ENCODE measurements at regions not wholly inside any gene's neighbourhood (a gene's known extent, or its start where the extent isn't known, plus 50 kb on each side); places are given as distances from the start of the nearest gene placed in this dataset.

DNA sequence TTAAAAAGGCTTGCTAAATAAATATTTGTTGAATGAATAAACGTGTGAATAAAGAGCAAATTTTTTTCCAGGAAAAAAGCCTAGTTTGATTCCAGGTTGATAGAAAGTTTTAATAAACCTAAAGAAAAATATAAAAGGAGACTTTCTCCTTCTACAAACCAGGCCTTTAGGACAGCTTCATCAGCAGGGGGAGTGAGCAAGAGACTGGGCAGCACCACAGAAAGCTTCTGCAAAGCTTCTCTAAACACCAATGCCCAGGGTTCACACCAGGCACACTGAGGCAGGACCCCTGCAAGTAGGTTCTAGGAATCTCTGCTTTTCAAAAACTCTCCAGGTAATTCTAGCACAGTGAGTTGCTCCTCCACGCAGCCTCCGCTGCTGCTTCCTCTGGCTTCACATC is 66.4 kb upstream of the SEC61G start:
- ChIA-PET POLR2A (ENCODE audit: unreplicated experiment) (no interaction called here), CTCF (interaction anchor here (1.4 kb wide), 1 partner anchor 13 kb away, joined by 5 read pairs; no protein-coding TSS in a partner anchor)
- no peak overlapping the region for H3K27ac ChIP-seq (ENCODE audit: insufficient read depth, low read length)
- no peak overlapping the region for H2BK5ac ChIP-seq (ENCODE audit: low read depth, low read length, poor library complexity, severe bottlenecking)
- no peaks in the 10 kb centered on the region for H3K79me1 ChIP-seq (ENCODE audit: low read depth in 1 of 2, low read length in 2 of 2)
- H3K4me1 ChIP-seq (ENCODE audit: control insufficient read depth, insufficient read depth, low read length): peaks cover 3% of the 10 kb centered on the region
- 60% methylated on average over 1 of the region's 3 CpGs; no CpG with 5 or more reads in 1 of the 2 experiments for WGBS, 2 experiments (ENCODE audit: extremely low coverage in 2 of 2, insufficient read length in 1 of 2)
- H2BK120ac ChIP-seq (ENCODE audit: low read depth, low read length): no peak overlapping the region
- peak overlapping the region; percentile 37; the same call in 1 of the 2 replicates for H3K14ac ChIP-seq (replicated peaks; ENCODE audit: low read depth, low read length)
- no peak overlapping the region for H2AK9ac ChIP-seq (replicated peaks; ENCODE audit: low read depth, low read length, poor library complexity)
- no peak overlapping the region for H2AFZ ChIP-seq (replicated peaks; ENCODE audit: low read length, poor library complexity)
- no peak overlapping the region for H3K4me3 ChIP-seq (ENCODE audit: insufficient read depth, low read depth, low read length)
- in situ Hi-C loops (cut with MboI; ENCODE audit: low sequenced_read_pairs) (no loop called here), dilution Hi-C loops (cut with HindIII; ENCODE audit: low sequenced_read_pairs, unreplicated experiment) (no loop called here), intact Hi-C loops (cut with micrococcal nuclease) (no loop called here)
- peak overlapping the region in 1 of 2 experiments; percentile 9; a peak in 1 of 4 replicates for H4K8ac ChIP-seq (ENCODE audit: low read depth in 2 of 2, low read length in 2 of 2)
- peak overlapping the region; percentile 2; the same call in 1 of the 2 replicates for H3K4ac ChIP-seq (ENCODE audit: low read depth, low read length)
- peak overlapping the region; percentile 31; the same call in 1 of the 2 replicates for H3K23ac ChIP-seq (ENCODE audit: low read depth, low read length)
- H2BK20ac ChIP-seq (ENCODE audit: low read depth, low read length): no peak overlapping the region
- H3K9me3 ChIP-seq (ENCODE audit: control insufficient read depth, insufficient read depth, low read length): peaks cover 4% of the 10 kb centered on the region; the same call in 1 of the 2 replicates
- H4K91ac ChIP-seq (ENCODE audit: insufficient read depth, low read depth, low read length): peak overlapping the region; percentile 70; the same call in 1 of the 2 replicates
- TF ChIP-seq BHLHE40 (IDR thresholded peaks at IDR 0.05; ENCODE audit: low read depth, low read length): no peak
- TF ChIP-seq, protein P1, sequence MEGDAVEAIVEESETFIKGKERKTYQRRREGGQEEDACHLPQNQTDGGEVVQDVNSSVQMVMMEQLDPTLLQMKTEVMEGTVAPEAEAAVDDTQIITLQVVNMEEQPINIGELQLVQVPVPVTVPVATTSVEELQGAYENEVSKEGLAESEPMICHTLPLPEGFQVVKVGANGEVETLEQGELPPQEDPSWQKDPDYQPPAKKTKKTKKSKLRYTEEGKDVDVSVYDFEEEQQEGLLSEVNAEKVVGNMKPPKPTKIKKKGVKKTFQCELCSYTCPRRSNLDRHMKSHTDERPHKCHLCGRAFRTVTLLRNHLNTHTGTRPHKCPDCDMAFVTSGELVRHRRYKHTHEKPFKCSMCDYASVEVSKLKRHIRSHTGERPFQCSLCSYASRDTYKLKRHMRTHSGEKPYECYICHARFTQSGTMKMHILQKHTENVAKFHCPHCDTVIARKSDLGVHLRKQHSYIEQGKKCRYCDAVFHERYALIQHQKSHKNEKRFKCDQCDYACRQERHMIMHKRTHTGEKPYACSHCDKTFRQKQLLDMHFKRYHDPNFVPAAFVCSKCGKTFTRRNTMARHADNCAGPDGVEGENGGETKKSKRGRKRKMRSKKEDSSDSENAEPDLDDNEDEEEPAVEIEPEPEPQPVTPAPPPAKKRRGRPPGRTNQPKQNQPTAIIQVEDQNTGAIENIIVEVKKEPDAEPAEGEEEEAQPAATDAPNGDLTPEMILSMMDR (conservative IDR thresholded peaks at IDR 0.05; ENCODE audit: low read depth, low read length): 0 out of 2 replicates have a peak, but pooled peaks have one; percentile 3
- 0 out of 3 replicates have a peak overlapping the region, but pooled peaks have one; percentile 8 for H2BK15ac ChIP-seq (ENCODE audit: low read depth, low read length)
- peak overlapping the region; percentile 37; the same call in 1 of the 2 replicates for H2AK5ac ChIP-seq (ENCODE audit: low read depth, low read length)
- peak overlapping the region; percentile 37; the same call in 1 of the 2 replicates for H3K18ac ChIP-seq (ENCODE audit: low read depth, low read length)
- BruUV-seq (replicated peaks): no TSS peak
- no peak overlapping the region; the same call in 1 of the 2 replicates for H3K4me2 ChIP-seq (ENCODE audit: low read depth, low read length)
- ATAC-seq (ENCODE audit: low read depth) (0 out of 2 replicates have a peak, but pooled peaks have one; percentile 53), DNase-seq (no peak)
- H3K27me3 ChIP-seq (ENCODE audit: control insufficient read depth, insufficient read depth, low read length): no peaks in the 10 kb centered on the region
- H3K56ac ChIP-seq (ENCODE audit: extremely low read depth, insufficient read depth, low read length): no peak overlapping the region
- no peaks in the 10 kb centered on the region for H4K20me1 ChIP-seq (ENCODE audit: insufficient read depth, low read length)
- H3K36me3 ChIP-seq (ENCODE audit: control insufficient read depth, insufficient read depth, low read length): no peaks in the 10 kb centered on the region
- H3K9me1 ChIP-seq (ENCODE audit: insufficient read depth, low read length): peaks cover 3% of the 10 kb centered on the region; the same call in 1 of the 2 replicates
- H4K5ac ChIP-seq (ENCODE audit: low read depth, low read length): no peak overlapping the region
- H3K9ac ChIP-seq (ENCODE audit: low read depth, low read length): no peak overlapping the region

Measured in IMR-90 (cell line).